B cell (primary cell): ENCODE measurements at regions not wholly inside any gene's neighbourhood (a gene's known extent, or its start where the extent isn't known, plus 50 kb on each side); places are given as distances from the start of the nearest gene placed in this dataset.

Experiments used
- EZH2 ChIP-seq: IDR thresholded peaks from 2 replicates; pipeline ENCODE4 v1.6.1; 2012; ENCODE audit warnings: borderline replicate concordance, low read depth, mild to moderate bottlenecking, moderate library complexity, low read length; ENCODE audit not compliant: insufficient read depth, poor library complexity, severe bottlenecking
- TF ChIP-seq, protein P1 (sequence below): fragments of 200-600 bp; IDR thresholded peaks from one replicate; pipeline ENCODE4 v1.8.0; 2022; ENCODE audit warnings: antibody characterized with exemption, mild to moderate bottlenecking

- no peak for TF ChIP-seq EZH2
- TF ChIP-seq, protein P1, sequence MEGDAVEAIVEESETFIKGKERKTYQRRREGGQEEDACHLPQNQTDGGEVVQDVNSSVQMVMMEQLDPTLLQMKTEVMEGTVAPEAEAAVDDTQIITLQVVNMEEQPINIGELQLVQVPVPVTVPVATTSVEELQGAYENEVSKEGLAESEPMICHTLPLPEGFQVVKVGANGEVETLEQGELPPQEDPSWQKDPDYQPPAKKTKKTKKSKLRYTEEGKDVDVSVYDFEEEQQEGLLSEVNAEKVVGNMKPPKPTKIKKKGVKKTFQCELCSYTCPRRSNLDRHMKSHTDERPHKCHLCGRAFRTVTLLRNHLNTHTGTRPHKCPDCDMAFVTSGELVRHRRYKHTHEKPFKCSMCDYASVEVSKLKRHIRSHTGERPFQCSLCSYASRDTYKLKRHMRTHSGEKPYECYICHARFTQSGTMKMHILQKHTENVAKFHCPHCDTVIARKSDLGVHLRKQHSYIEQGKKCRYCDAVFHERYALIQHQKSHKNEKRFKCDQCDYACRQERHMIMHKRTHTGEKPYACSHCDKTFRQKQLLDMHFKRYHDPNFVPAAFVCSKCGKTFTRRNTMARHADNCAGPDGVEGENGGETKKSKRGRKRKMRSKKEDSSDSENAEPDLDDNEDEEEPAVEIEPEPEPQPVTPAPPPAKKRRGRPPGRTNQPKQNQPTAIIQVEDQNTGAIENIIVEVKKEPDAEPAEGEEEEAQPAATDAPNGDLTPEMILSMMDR: no peak
Observed at GRCh38 chr14:97891515-97891914, 1094.3 kb downstream of the VRK1 start.
